K562 (cell line): ENCODE measurements at regions not wholly inside any gene's neighbourhood (a gene's known extent, or its start where the extent isn't known, plus 50 kb on each side); places are given as distances from the start of the nearest gene placed in this dataset.

Experiments used
- ATAC-seq: fragments of 200-7000 bp; cut with Tn5 transposase; 3 replicates; pipeline ENCODE4 v1.9.1; 2020; ENCODE audit warnings: moderate library complexity
- BruUV-seq: library from RNA; stranded (reverse); fragments of 400-500 nt; replicated peaks from 2 replicates; lab custom pipeline; 2021; lab: Mats Ljungman, UMichigan
- CTCF ChIA-PET: fragments of 300-600 bp; formaldehyde crosslinking; extraction: SDS; loops from one replicate; lab custom pipeline; 2021; ENCODE audit warnings: low intra/inter-chr PET ratio; lab: Yijun Ruan, JAX
- POLR2A ChIA-PET: fragments of 300-600, 350-650 bp; sonication (Branson Sonifier 250); formaldehyde crosslinking; extraction: SDS; loops from one replicate; lab custom pipeline; 2021; ENCODE audit warnings: antibody characterized with exemption, inconsistent platforms; lab: Yijun Ruan, JAX
- DNase-seq, 4 experiments: peaks; one replicate each; pipeline versions ENCODE4 v3.0.0 to v3.0.0-alpha.2; 2011 to 2018; ENCODE audit warnings: low spot score in 3 of 4, mixed read lengths in 3 of 4; ENCODE audit errors: extremely low read depth in 1 of 4
- FAIRE-seq: peaks from 2 replicates; lab custom pipeline; 2011; peaks lifted over from hg19 to GRCh38; lab: Jason Lieb, UNC
- H2AFZ ChIP-seq: 2 replicates; pipeline ENCODE4 v1.6.0; 2011; ENCODE audit warnings: low read depth, low read length, control low read depth, inconsistent platforms
- H3K27ac ChIP-seq: fragments of 200-600 bp; 3 replicates; pipeline ENCODE4 v1.8.0; 2011; ENCODE audit warnings: low read depth, mild to moderate bottlenecking, control low read depth, inconsistent platforms, low read length, moderate library complexity, mixed read lengths; ENCODE audit errors: extremely low read depth
- H3K27me3 ChIP-seq, 2 experiments: fragments of 300-600 bp in 1 of 2; 2 replicates in 1 of 2; 3 replicates in 1 of 2; pipeline versions ENCODE4 v1.6.0 to v1.8.0; 2011; ENCODE audit warnings: inconsistent platforms in 2 of 2, low read length in 2 of 2, mild to moderate bottlenecking in 1 of 2, mixed read lengths in 1 of 2, moderate library complexity in 1 of 2; ENCODE audit not compliant: control insufficient read depth in 2 of 2, insufficient read depth in 2 of 2
- H3K36me3 ChIP-seq: fragments of 300-600 bp; 3 replicates; pipeline ENCODE4 v1.8.0; 2011; ENCODE audit warnings: mild to moderate bottlenecking, low read length, inconsistent platforms; ENCODE audit not compliant: control insufficient read depth, insufficient read depth
- H3K4me1 ChIP-seq, 2 experiments: fragments of 200-600 bp in 1 of 2; replicated peaks in 1 of 2; 2 replicates in 1 of 2; 3 replicates in 1 of 2; pipeline versions ENCODE4 v1.5.1 to v1.8.0; 2011; ENCODE audit warnings: inconsistent platforms in 2 of 2, low read length in 2 of 2, mild to moderate bottlenecking in 1 of 2, mixed read lengths in 1 of 2, moderate library complexity in 1 of 2; ENCODE audit not compliant: control insufficient read depth in 2 of 2, insufficient read depth in 2 of 2
- H3K4me2 ChIP-seq: 2 replicates; pipeline ENCODE4 v1.6.1; 2011; ENCODE audit warnings: low read length, control low read depth, inconsistent platforms, mixed read lengths; ENCODE audit not compliant: insufficient read depth
- H3K4me3 ChIP-seq: fragments of 200-600 bp; sonication (generic), shearing (Covaris generic); 2 replicates; pipeline ENCODE4 v1.5.1; 2016; ENCODE audit warnings: control low read depth, inconsistent platforms
- H3K79me2 ChIP-seq: fragments of 200-600 bp; 3 replicates; pipeline ENCODE4 v1.8.0; 2011; ENCODE audit warnings: low read length, inconsistent platforms; ENCODE audit not compliant: control insufficient read depth, insufficient read depth
- H3K9ac ChIP-seq, 2 experiments: 2 replicates each; pipeline versions ENCODE4 v1.6.0 to v1.6.1; 2011; ENCODE audit warnings: low read depth in 2 of 2, low read length in 2 of 2, control low read depth in 1 of 2, inconsistent platforms in 1 of 2, mild to moderate bottlenecking in 1 of 2, mixed read lengths in 1 of 2; ENCODE audit not compliant: insufficient read depth in 1 of 2
- H3K9me1 ChIP-seq: one replicate; pipeline ENCODE4 v1.6.0; 2011; ENCODE audit warnings: inconsistent platforms, mild to moderate bottlenecking, low read length, moderate library complexity; ENCODE audit not compliant: control insufficient read depth, insufficient read depth
- H3K9me3 ChIP-seq: replicated peaks from 2 replicates; pipeline ENCODE4 v1.5.1; 2011; ENCODE audit warnings: low read depth, low read length, inconsistent platforms; ENCODE audit not compliant: control insufficient read depth, insufficient read depth
- H4K20me1 ChIP-seq: replicated peaks from 2 replicates; pipeline ENCODE4 v1.6.1; 2011; ENCODE audit warnings: low read length, inconsistent platforms, mixed read lengths; ENCODE audit not compliant: control insufficient read depth, insufficient read depth
- ARID1B ChIP-seq: fragments of 450-650 bp; IDR thresholded peaks from 2 replicates; pipeline ENCODE4 v1.6.1; 2016; ENCODE audit warnings: antibody characterized with exemption, mild to moderate bottlenecking, inconsistent platforms
- FUS ChIP-seq: fragments of 200-400 bp; formaldehyde crosslinking; optimal IDR thresholded peaks from 2 replicates; pipeline ENCODE3; 2017; ENCODE audit warnings: low read depth, low read length
- NR4A1 ChIP-seq, 2 experiments: fragments of 250-450 bp in 1 of 2; fragments of 450-650 bp in 1 of 2; sonication (Bioruptor Pico) in 1 of 2; IDR thresholded peaks; 2 replicates each; pipeline versions ENCODE4 v1.4.0 to v1.6.1; 2016 to 2020; ENCODE audit warnings: mild to moderate bottlenecking in 2 of 2, missing compliant biosample characterization in 1 of 2, missing genetic modification characterization in 1 of 2, moderate library complexity in 1 of 2
- SMAD1 ChIP-seq: fragments of 150-350 bp; IDR thresholded peaks from 2 replicates; pipeline ENCODE4 v1.6.1; 2014; ENCODE audit warnings: low read length, low read depth; ENCODE audit not compliant: partially characterized antibody
- TRIM28 ChIP-seq: fragments of 450-650 bp; IDR thresholded peaks from 2 replicates; pipeline ENCODE4 v1.6.1; 2017
- TSHZ1 ChIP-seq: fragments of 250-450 bp; sonication (Bioruptor Pico); IDR thresholded peaks from 2 replicates; pipeline ENCODE4 v1.4.0; 2020; ENCODE audit warnings: mild to moderate bottlenecking, moderate library complexity
- ZBTB5 ChIP-seq: fragments of 450-650 bp; IDR thresholded peaks from 2 replicates; pipeline ENCODE4 v1.6.1; 2017; ENCODE audit warnings: antibody characterized with exemption
- ZNF197 ChIP-seq: fragments of 200-800 bp; sonication (Bioruptor generic); IDR thresholded peaks from 2 replicates; pipeline ENCODE4 v1.6.1; 2016; ENCODE audit warnings: low read depth, missing genetic modification characterization, missing compliant biosample characterization
- ZNF707 ChIP-seq: fragments of 250-450 bp; sonication (Bioruptor Pico); conservative IDR thresholded peaks from 2 replicates; pipeline ENCODE4 v1.8.0; 2022; ENCODE audit warnings: inconsistent platforms, mild to moderate bottlenecking, moderate library complexity
- in situ Hi-C: fragments of 300-500 bp; cut with MboI; formaldehyde crosslinking; loops from 4 replicates; pipeline ENCODE4 v1.15.0; 2018; ENCODE audit warnings: inconsistent platforms, mixed read lengths
- intact Hi-C: fragments of 100-400 bp; cut with micrococcal nuclease; formaldehyde crosslinking; loops from 2 replicates; pipeline ENCODE4 v1.14.2; 2022
- TF ChIP-seq, protein P1 (sequence below): sonication (generic); formaldehyde crosslinking; IDR thresholded peaks from 2 replicates; pipeline ENCODE4 v1.8.1; 2023; ENCODE audit warnings: mild to moderate bottlenecking, missing genetic modification reagents
- TF ChIP-seq, protein P2 (sequence below): fragments of 250-450 bp; sonication (Bioruptor Pico); IDR thresholded peaks from 2 replicates; pipeline ENCODE4 v1.8.0; 2021; ENCODE audit warnings: moderate library complexity, mild to moderate bottlenecking, inconsistent platforms
- TF ChIP-seq, protein P3 (sequence below): fragments of 250-450 bp; sonication (Bioruptor Pico); IDR thresholded peaks from 2 replicates; pipeline ENCODE4 v1.5.0; 2020; ENCODE audit warnings: mild to moderate bottlenecking

GRCh38 chrX:118879586-118879985, 56.0 kb downstream of the ZCCHC12 start:
- Histone ChIP-seq H3K27ac (no peak overlapping the region), H3K9ac (no peak overlapping the region), H3K9me1 (no peaks in the 10 kb centered on the region), H2AFZ (no peak overlapping the region), H4K20me1 (no peaks in the 10 kb centered on the region), H3K79me2 (no peaks in the 10 kb centered on the region; the same call in 2 of the 3 replicates), H3K4me1 (peaks cover 2 to 6% of the 10 kb centered on the region in 2 experiments; a peak in 2 of 5 replicates), H3K27me3 (peaks cover 0 to 9% of the 10 kb centered on the region in 2 experiments; a peak in 2 of 5 replicates), H3K4me3 (no peak overlapping the region), H3K4me2 (no peak overlapping the region), H3K36me3 (no peaks in the 10 kb centered on the region), H3K9me3 (no peaks in the 10 kb centered on the region)
- in situ Hi-C loops (no loop called here), intact Hi-C loops (no loop called here)
- BruUV-seq, result no TSS peak
- ChIA-PET CTCF (no interaction called here), POLR2A (no interaction called here)
- DNase-seq, result no peak
- ATAC-seq, result no peak
- no peak for FAIRE-seq
- TF ChIP-seq FUS, result no peak
- no peak for TF ChIP-seq NR4A1 (CRISPR knock-in tag; IDR thresholded peaks at IDR 0.05)
- TF ChIP-seq NR4A1 (tag; IDR thresholded peaks at IDR 0.05), result no peak
- no peak for TF ChIP-seq TSHZ1 (CRISPR knock-in tag)
- TF ChIP-seq, protein P1, sequence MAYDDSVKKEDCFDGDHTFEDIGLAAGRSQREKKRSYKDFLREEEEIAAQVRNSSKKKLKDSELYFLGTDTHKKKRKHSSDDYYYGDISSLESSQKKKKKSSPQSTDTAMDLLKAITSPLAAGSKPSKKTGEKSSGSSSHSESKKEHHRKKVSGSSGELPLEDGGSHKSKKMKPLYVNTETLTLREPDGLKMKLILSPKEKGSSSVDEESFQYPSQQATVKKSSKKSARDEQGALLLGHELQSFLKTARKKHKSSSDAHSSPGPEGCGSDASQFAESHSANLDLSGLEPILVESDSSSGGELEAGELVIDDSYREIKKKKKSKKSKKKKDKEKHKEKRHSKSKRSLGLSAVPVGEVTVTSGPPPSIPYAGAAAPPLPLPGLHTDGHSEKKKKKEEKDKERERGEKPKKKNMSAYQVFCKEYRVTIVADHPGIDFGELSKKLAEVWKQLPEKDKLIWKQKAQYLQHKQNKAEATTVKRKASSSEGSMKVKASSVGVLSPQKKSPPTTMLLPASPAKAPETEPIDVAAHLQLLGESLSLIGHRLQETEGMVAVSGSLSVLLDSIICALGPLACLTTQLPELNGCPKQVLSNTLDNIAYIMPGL (CRISPR knock-in tag), result no peak
- TF ChIP-seq ARID1B, result no peak
- no peak for TF ChIP-seq ZNF707 (CRISPR knock-in tag)
- no peak for TF ChIP-seq ZNF197 (CRISPR knock-in tag)
- TF ChIP-seq TRIM28, result no peak
- TF ChIP-seq, protein P2, sequence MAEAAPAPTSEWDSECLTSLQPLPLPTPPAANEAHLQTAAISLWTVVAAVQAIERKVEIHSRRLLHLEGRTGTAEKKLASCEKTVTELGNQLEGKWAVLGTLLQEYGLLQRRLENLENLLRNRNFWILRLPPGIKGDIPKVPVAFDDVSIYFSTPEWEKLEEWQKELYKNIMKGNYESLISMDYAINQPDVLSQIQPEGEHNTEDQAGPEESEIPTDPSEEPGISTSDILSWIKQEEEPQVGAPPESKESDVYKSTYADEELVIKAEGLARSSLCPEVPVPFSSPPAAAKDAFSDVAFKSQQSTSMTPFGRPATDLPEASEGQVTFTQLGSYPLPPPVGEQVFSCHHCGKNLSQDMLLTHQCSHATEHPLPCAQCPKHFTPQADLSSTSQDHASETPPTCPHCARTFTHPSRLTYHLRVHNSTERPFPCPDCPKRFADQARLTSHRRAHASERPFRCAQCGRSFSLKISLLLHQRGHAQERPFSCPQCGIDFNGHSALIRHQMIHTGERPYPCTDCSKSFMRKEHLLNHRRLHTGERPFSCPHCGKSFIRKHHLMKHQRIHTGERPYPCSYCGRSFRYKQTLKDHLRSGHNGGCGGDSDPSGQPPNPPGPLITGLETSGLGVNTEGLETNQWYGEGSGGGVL (CRISPR knock-in tag), result no peak
- TF ChIP-seq, protein P3, sequence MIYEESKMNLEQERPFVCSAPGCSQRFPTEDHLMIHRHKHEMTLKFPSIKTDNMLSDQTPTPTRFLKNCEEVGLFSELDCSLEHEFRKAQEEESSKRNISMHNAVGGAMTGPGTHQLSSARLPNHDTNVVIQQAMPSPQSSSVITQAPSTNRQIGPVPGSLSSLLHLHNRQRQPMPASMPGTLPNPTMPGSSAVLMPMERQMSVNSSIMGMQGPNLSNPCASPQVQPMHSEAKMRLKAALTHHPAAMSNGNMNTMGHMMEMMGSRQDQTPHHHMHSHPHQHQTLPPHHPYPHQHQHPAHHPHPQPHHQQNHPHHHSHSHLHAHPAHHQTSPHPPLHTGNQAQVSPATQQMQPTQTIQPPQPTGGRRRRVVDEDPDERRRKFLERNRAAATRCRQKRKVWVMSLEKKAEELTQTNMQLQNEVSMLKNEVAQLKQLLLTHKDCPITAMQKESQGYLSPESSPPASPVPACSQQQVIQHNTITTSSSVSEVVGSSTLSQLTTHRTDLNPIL (CRISPR knock-in tag), result no peak
- TF ChIP-seq SMAD1, result no peak
- no peak for TF ChIP-seq ZBTB5
